IPS DF 6.9 (cell line): ENCODE measurements at regions not wholly inside any gene's neighbourhood (a gene's known extent, or its start where the extent isn't known, plus 50 kb on each side); places are given as distances from the start of the nearest gene placed in this dataset.

Source experiments
- DNase-seq: peaks from one replicate; pipeline ENCODE4 v3.0.0-alpha.2; 2013; ENCODE audit warnings: low read depth, low spot score
- H3K27ac ChIP-seq: one replicate; pipeline ENCODE4 v1.5.1; 2013; ENCODE audit warnings: low read length, control low read depth
- H3K27me3 ChIP-seq: 2 replicates; pipeline ENCODE4 v1.6.1; 2013; ENCODE audit warnings: mild to moderate bottlenecking, low read length; ENCODE audit not compliant: control insufficient read depth, insufficient read depth
- H3K36me3 ChIP-seq: 2 replicates; pipeline ENCODE4 v1.6.1; 2013; ENCODE audit warnings: low read length; ENCODE audit not compliant: control insufficient read depth, insufficient read depth
- H3K4me1 ChIP-seq: 2 replicates; pipeline ENCODE4 v1.6.1; 2013; ENCODE audit warnings: low read length; ENCODE audit not compliant: control insufficient read depth, insufficient read depth
- H3K4me3 ChIP-seq: 2 replicates; pipeline ENCODE4 v1.5.1; 2013; ENCODE audit warnings: mild to moderate bottlenecking, low read length
- H3K9me3 ChIP-seq: 2 replicates; pipeline ENCODE4 v1.6.1; 2013; ENCODE audit warnings: low read length, inconsistent platforms; ENCODE audit not compliant: control insufficient read depth, insufficient read depth
- WGBS: extraction: QIAGEN DNeasy Blood & Tissue Kit; methylation state at CpG from one replicate; pipeline ENCODE4 v1.1.7; 2013; ENCODE audit warnings: mixed read lengths, missing lambda C conversion rate; ENCODE audit not compliant: insufficient read length, insufficient coverage; 5-methylcytosine and 5-hydroxymethylcytosine counted together

- H3K9me3 ChIP-seq = no peaks in the 10 kb centered on the region
- no peaks in the 10 kb centered on the region for H3K4me1 ChIP-seq
- H3K36me3 ChIP-seq = no peaks in the 10 kb centered on the region
- no peaks in the 10 kb centered on the region for H3K27me3 ChIP-seq
- no peak for DNase-seq
- H3K27ac ChIP-seq = no peak overlapping the region
- WGBS = no CpG with 5 or more reads among the region's 3 CpGs
- no peak overlapping the region for H3K4me3 ChIP-seq
Observed at GRCh38 chr16:55041540-55042234, 111.0 kb downstream of the IRX5 start.

- H3K27me3 ChIP-seq = no peaks in the 10 kb centered on the region
- no CpG with 5 or more reads among the region's 13 CpGs for WGBS
- no peaks in the 10 kb centered on the region for H3K4me1 ChIP-seq
- no peak overlapping the region for H3K27ac ChIP-seq
- no peak for DNase-seq
- H3K9me3 ChIP-seq = no peaks in the 10 kb centered on the region
- no peak overlapping the region for H3K4me3 ChIP-seq
- H3K36me3 ChIP-seq = no peaks in the 10 kb centered on the region
Observed at GRCh38 chr16:55042556-55043432, 112.1 kb downstream of the IRX5 start.

- no peaks in the 10 kb centered on the region for H3K9me3 ChIP-seq
- no CpG with 5 or more reads among the region's 3 CpGs for WGBS
- no peak overlapping the region for H3K4me3 ChIP-seq
- no peaks in the 10 kb centered on the region for H3K36me3 ChIP-seq
- no peak for DNase-seq
- H3K27me3 ChIP-seq = no peaks in the 10 kb centered on the region
- no peaks in the 10 kb centered on the region for H3K4me1 ChIP-seq
- H3K27ac ChIP-seq = no peak overlapping the region
Observed at GRCh38 chr16:55043499-55043898, 112.8 kb downstream of the IRX5 start.

GRCh38 chr16:55044201-55044975, 113.7 kb downstream of the IRX5 start:
- Histone ChIP-seq H3K27ac (no peak overlapping the region), H3K9me3 (no peaks in the 10 kb centered on the region), H3K27me3 (no peaks in the 10 kb centered on the region), H3K4me1 (no peaks in the 10 kb centered on the region), H3K36me3 (no peaks in the 10 kb centered on the region), H3K4me3 (no peak overlapping the region)
- WGBS = no CpG with 5 or more reads among the region's 11 CpGs
- no peak for DNase-seq

- WGBS = no CpG with 5 or more reads among the region's 3 CpGs
- H3K9me3 ChIP-seq = no peaks in the 10 kb centered on the region
- no peak for DNase-seq
- no peaks in the 10 kb centered on the region for H3K36me3 ChIP-seq
- H3K27ac ChIP-seq = no peak overlapping the region
- H3K27me3 ChIP-seq = no peaks in the 10 kb centered on the region
- no peaks in the 10 kb centered on the region for H3K4me1 ChIP-seq
- H3K4me3 ChIP-seq = no peak overlapping the region
Observed at GRCh38 chr16:55045329-55045728, 114.7 kb downstream of the IRX5 start.

DNA sequence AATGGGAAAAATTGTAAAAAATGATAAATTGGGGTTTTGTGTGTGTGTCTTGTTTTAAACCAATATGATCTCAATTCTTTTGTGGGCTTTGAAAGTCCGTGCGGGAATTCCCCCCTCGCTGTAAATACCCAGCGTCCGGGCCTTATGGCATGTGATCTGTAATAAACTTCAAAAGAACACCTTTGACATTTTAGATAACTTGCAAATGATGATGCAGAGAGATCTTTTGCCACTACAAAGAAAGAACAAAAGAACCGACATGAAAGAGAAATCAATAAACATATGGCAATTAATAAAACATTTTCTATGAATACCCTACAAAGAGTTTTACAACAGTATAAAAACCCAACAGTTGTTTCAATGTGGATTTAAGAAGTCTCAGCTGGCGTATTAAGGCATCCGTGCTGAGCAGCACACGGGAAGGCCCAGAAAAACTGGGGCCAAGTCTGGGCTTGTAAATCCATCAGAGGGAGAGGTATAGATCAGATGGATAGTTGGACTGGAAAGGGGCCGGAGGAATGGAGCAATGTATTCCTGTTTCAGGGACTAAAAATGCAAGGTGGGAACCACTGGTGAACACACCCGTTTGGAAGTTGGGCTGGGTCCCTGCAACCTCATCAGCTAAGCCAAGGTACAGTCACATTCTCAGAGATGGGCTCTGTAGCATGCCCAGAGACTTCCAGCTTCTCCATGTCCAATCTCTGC, 115.2 kb downstream of the IRX5 start:
- no peak for DNase-seq
- no CpG with 5 or more reads among the region's 11 CpGs for WGBS
- Histone ChIP-seq H3K36me3 (no peaks in the 10 kb centered on the region), H3K4me1 (no peaks in the 10 kb centered on the region), H3K4me3 (no peak overlapping the region), H3K27ac (no peak overlapping the region), H3K27me3 (no peaks in the 10 kb centered on the region), H3K9me3 (no peaks in the 10 kb centered on the region)

- Histone ChIP-seq H3K4me3 (no peak overlapping the region), H3K9me3 (no peaks in the 10 kb centered on the region), H3K4me1 (no peaks in the 10 kb centered on the region), H3K27me3 (no peaks in the 10 kb centered on the region), H3K36me3 (no peaks in the 10 kb centered on the region), H3K27ac (no peak overlapping the region)
- WGBS = no CpG with 5 or more reads among the region's 6 CpGs
- no peak for DNase-seq
Observed at GRCh38 chr16:55046513-55046912, 115.8 kb downstream of the IRX5 start.

DNA sequence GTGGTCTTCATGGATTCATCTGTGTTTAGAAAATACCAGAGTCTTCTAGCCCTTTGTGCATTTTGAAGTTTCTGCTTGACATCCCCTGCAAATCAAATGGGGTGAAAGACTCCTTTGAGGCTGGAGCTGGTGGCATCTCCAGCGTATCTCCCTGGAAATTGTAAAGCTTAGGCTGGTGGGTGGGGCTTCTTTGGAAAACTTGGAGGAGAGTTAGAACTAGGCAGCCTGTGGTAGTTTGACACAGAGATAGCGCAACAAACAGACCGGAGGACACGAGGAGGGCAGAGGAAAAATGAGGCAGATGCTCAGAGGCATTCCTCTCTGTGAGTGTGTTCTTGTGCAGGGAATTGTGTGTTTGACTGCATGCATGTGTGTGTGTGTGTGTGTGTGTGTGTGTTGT, 116.3 kb downstream of the IRX5 start:
- Histone ChIP-seq H3K9me3 (no peaks in the 10 kb centered on the region), H3K4me1 (no peaks in the 10 kb centered on the region), H3K27me3 (no peaks in the 10 kb centered on the region), H3K4me3 (no peak overlapping the region), H3K36me3 (no peaks in the 10 kb centered on the region), H3K27ac (no peak overlapping the region)
- DNase-seq = no peak
- no CpG with 5 or more reads among the region's 4 CpGs for WGBS

- H3K36me3 ChIP-seq = no peaks in the 10 kb centered on the region
- no CpG with 5 or more reads among the region's 4 CpGs for WGBS
Observed at GRCh38 chr16:55047331-55047730, 116.7 kb downstream of the IRX5 start.

More at GRCh38 chr16:55047331-55047730, 116.7 kb downstream of the IRX5 start:
- Histone ChIP-seq H3K9me3 (no peaks in the 10 kb centered on the region), H3K27me3 (no peaks in the 10 kb centered on the region), H3K4me1 (no peaks in the 10 kb centered on the region), H3K4me3 (no peak overlapping the region), H3K27ac (no peak overlapping the region)
- no peak for DNase-seq
